Lower lobe of right lung (tissue), 2 donors: ENCODE measurements at regions not wholly inside any gene's neighbourhood (a gene's known extent, or its start where the extent isn't known, plus 50 kb on each side); places are given as distances from the start of the nearest gene placed in this dataset.

Experiments
- ATAC-seq, 2 donors: fragments of 200-7000 bp; cut with Tn5 transposase; one replicate each; pipeline ENCODE4 v1.9.1; 2020 to 2022; ENCODE audit warnings: mild to moderate bottlenecking in 2 of 2, moderate library complexity in 2 of 2
- DNase-seq: peaks from one replicate; pipeline ENCODE4 v3.0.0-alpha.2; 2020
- H3K27ac ChIP-seq: fragments of 200-600 bp; one replicate; pipeline ENCODE4 v1.8.0; 2022
- H3K27me3 ChIP-seq: fragments of 200-600 bp; one replicate; pipeline ENCODE4 v1.8.0; 2022; ENCODE audit warnings: low read depth
- H3K36me3 ChIP-seq: fragments of 200-600 bp; one replicate; pipeline ENCODE4 v1.8.0; 2022; ENCODE audit warnings: mild to moderate bottlenecking
- H3K4me1 ChIP-seq: fragments of 200-600 bp; one replicate; pipeline ENCODE4 v1.8.0; 2022
- H3K4me3 ChIP-seq: fragments of 200-600 bp; one replicate; pipeline ENCODE4 v1.8.0; 2022; ENCODE audit warnings: mild to moderate bottlenecking
- H3K9me3 ChIP-seq: fragments of 200-600 bp; one replicate; pipeline ENCODE4 v1.8.0; 2022
- CTCF ChIP-seq: fragments of 200-600 bp; IDR thresholded peaks from one replicate; pipeline ENCODE4 v1.8.0; 2022; ENCODE audit warnings: antibody characterized with exemption, mild to moderate bottlenecking
- intact Hi-C: fragments of 100-400 bp; cut with DNase I; formaldehyde crosslinking; loops from one replicate; pipeline ENCODE4 v1.11.0; 2022
- donor health status: DM: no; HTN: yes; CAD: no; lungs with severe emphysema.

- H3K36me3 ChIP-seq, result no peaks in the 10 kb centered on the region
- no peaks in the 10 kb centered on the region for H3K27me3 ChIP-seq
- no peaks in the 10 kb centered on the region for H3K9me3 ChIP-seq
- no peak overlapping the region for H3K27ac ChIP-seq
- intact Hi-C loops, result no loop called here
- H3K4me3 ChIP-seq, result no peak overlapping the region
- no peak for ATAC-seq
- TF ChIP-seq CTCF, result no peak
- H3K4me1 ChIP-seq, result no peaks in the 10 kb centered on the region
- DNase-seq, result no peak
Measured at GRCh38 chr5:24817966-24818365, 173.2 kb upstream of the CDH10 start.

GRCh38 chr5:24816206-24816605 lies 171.4 kb upstream of the CDH10 start:
- no peaks in the 10 kb centered on the region for H3K9me3 ChIP-seq
- H3K4me1 ChIP-seq, result no peaks in the 10 kb centered on the region
- H3K36me3 ChIP-seq, result no peaks in the 10 kb centered on the region
- no peak for TF ChIP-seq CTCF
- no peak overlapping the region for H3K27ac ChIP-seq
- H3K27me3 ChIP-seq, result no peaks in the 10 kb centered on the region
- no peak overlapping the region for H3K4me3 ChIP-seq
- no peak for DNase-seq
- no peak for ATAC-seq
- intact Hi-C loops, result no loop called here

GRCh38 chr5:24805230-24805629 lies 160.5 kb upstream of the CDH10 start:
- Histone ChIP-seq H3K27me3 (no peaks in the 10 kb centered on the region), H3K4me1 (no peaks in the 10 kb centered on the region), H3K4me3 (no peak overlapping the region), H3K9me3 (no peaks in the 10 kb centered on the region), H3K27ac (no peak overlapping the region), H3K36me3 (no peaks in the 10 kb centered on the region)
- ATAC-seq (no peak), DNase-seq (no peak)
- intact Hi-C loops, result no loop called here
- TF ChIP-seq CTCF, result no peak

- Histone ChIP-seq H3K27ac (no peak overlapping the region), H3K27me3 (no peaks in the 10 kb centered on the region), H3K9me3 (no peaks in the 10 kb centered on the region), H3K4me1 (no peaks in the 10 kb centered on the region), H3K36me3 (no peaks in the 10 kb centered on the region), H3K4me3 (no peak overlapping the region)
- intact Hi-C loops, result no loop called here
- TF ChIP-seq CTCF, result no peak
- DNase-seq (no peak), ATAC-seq (no peak)
Measured at GRCh38 chr5:24804221-24804681, 159.5 kb upstream of the CDH10 start.

- ATAC-seq (no peak), DNase-seq (no peak)
- intact Hi-C loops, result no loop called here
- H3K4me1 ChIP-seq, result no peaks in the 10 kb centered on the region
- H3K27ac ChIP-seq, result no peak overlapping the region
- H3K9me3 ChIP-seq, result no peaks in the 10 kb centered on the region
- H3K4me3 ChIP-seq, result no peak overlapping the region
- no peak for TF ChIP-seq CTCF
- no peaks in the 10 kb centered on the region for H3K27me3 ChIP-seq
- H3K36me3 ChIP-seq, result no peaks in the 10 kb centered on the region
Measured at GRCh38 chr5:24791326-24791725, 146.5 kb upstream of the CDH10 start.
